ENCODE measurements at regions not wholly inside any gene's neighbourhood (a gene's known extent, or its start where the extent isn't known, plus 50 kb on each side); places are given as distances from the start of the nearest gene placed in this dataset.

DNA sequence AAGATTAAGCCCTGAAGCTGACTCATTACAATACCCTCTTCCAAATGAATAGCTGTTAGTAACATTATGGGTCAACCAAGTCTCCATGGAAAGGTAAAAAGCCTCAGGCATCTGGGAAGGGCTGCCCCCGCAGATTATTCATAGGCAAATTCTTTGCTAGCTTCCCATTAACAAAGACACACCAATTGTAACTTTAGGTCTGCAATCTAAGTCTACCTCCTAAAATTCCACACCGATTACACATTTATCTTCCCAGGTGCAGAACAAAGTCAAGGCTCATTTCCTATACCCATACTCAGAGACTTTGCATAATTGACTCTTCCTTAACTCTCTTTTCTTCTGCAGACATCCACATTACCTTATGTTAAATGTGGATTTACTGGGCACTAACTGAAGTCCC is 826.3 kb upstream of the MBL2 start:
- no peak for TF ChIP-seq EZH2 (IDR thresholded peaks at IDR 0.05; ENCODE audit: borderline replicate concordance, low read length)
- TF ChIP-seq, protein P1, sequence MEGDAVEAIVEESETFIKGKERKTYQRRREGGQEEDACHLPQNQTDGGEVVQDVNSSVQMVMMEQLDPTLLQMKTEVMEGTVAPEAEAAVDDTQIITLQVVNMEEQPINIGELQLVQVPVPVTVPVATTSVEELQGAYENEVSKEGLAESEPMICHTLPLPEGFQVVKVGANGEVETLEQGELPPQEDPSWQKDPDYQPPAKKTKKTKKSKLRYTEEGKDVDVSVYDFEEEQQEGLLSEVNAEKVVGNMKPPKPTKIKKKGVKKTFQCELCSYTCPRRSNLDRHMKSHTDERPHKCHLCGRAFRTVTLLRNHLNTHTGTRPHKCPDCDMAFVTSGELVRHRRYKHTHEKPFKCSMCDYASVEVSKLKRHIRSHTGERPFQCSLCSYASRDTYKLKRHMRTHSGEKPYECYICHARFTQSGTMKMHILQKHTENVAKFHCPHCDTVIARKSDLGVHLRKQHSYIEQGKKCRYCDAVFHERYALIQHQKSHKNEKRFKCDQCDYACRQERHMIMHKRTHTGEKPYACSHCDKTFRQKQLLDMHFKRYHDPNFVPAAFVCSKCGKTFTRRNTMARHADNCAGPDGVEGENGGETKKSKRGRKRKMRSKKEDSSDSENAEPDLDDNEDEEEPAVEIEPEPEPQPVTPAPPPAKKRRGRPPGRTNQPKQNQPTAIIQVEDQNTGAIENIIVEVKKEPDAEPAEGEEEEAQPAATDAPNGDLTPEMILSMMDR (conservative IDR thresholded peaks at IDR 0.05 in 1 of 2, IDR thresholded peaks at IDR 0.05 in 1 of 2; ENCODE audit: extremely low read depth in 1 of 2, insufficient read depth in 1 of 2, low read depth in 1 of 2, low read length in 2 of 2), result no peak
